T follicular helper cell (primary cell): ENCODE measurements at regions not wholly inside any gene's neighbourhood (a gene's known extent, or its start where the extent isn't known, plus 50 kb on each side); places are given as distances from the start of the nearest gene placed in this dataset.

Experiments
- DNase-seq: peaks from one replicate; pipeline ENCODE4 v3.0.0-alpha.2; 2020; ENCODE audit warnings: low read depth

GRCh38 chr12:98062464-98063245 is 452.7 kb upstream of the TMPO start:
- no peak for DNase-seq

- DNase-seq = no peak
Measured at GRCh38 chr12:98064501-98064900, 450.9 kb upstream of the TMPO start.

GRCh38 chr12:98067795-98068194 is 447.6 kb upstream of the TMPO start:
- no peak for DNase-seq

GRCh38 chr12:98073610-98074009 is 441.8 kb upstream of the TMPO start:
- no peak for DNase-seq

GRCh38 chr12:98074286-98074685 is 441.1 kb upstream of the TMPO start:
- DNase-seq = no peak

GRCh38 chr12:98084391-98084790 is 431.0 kb upstream of the TMPO start:
- DNase-seq = no peak

- no peak for DNase-seq
Measured at GRCh38 chr12:98085046-98085755, 430.2 kb upstream of the TMPO start.

- no peak for DNase-seq
Measured at GRCh38 chr12:98090731-98091130, 424.7 kb upstream of the TMPO start.

- no peak for DNase-seq
Measured at GRCh38 chr12:98096436-98096835, 419.0 kb upstream of the TMPO start.

GRCh38 chr12:98106031-98106683 is 409.2 kb upstream of the TMPO start:
- no peak for DNase-seq

- DNase-seq = no peak
Measured at GRCh38 chr12:98109266-98109665, 406.1 kb upstream of the TMPO start.

GRCh38 chr12:98110536-98110935 is 404.9 kb upstream of the TMPO start:
- DNase-seq = no peak

- DNase-seq = no peak
Measured at GRCh38 chr12:98113548-98113947, 401.8 kb upstream of the TMPO start.

- no peak for DNase-seq
Measured at GRCh38 chr12:98121963-98122362, 393.4 kb upstream of the TMPO start.

GRCh38 chr12:98123021-98123461 is 392.3 kb upstream of the TMPO start:
- DNase-seq = no peak

- DNase-seq = no peak
Measured at GRCh38 chr12:98126637-98127335, 388.6 kb upstream of the TMPO start.

- no peak for DNase-seq
Measured at GRCh38 chr12:98127336-98127679, 388.1 kb upstream of the TMPO start.

GRCh38 chr12:98127854-98128253 is 387.5 kb upstream of the TMPO start:
- DNase-seq = no peak

GRCh38 chr12:98136544-98136943 is 378.8 kb upstream of the TMPO start:
- no peak for DNase-seq

GRCh38 chr12:98137278-98137677 is 378.1 kb upstream of the TMPO start:
- DNase-seq = no peak

GRCh38 chr12:98144953-98145352 is 370.4 kb upstream of the TMPO start:
- DNase-seq = no peak

- no peak for DNase-seq
Measured at GRCh38 chr12:98146043-98146442, 369.3 kb upstream of the TMPO start.
